ENCODE measurements at regions not wholly inside any gene's neighbourhood (a gene's known extent, or its start where the extent isn't known, plus 50 kb on each side); places are given as distances from the start of the nearest gene placed in this dataset.

DNA sequence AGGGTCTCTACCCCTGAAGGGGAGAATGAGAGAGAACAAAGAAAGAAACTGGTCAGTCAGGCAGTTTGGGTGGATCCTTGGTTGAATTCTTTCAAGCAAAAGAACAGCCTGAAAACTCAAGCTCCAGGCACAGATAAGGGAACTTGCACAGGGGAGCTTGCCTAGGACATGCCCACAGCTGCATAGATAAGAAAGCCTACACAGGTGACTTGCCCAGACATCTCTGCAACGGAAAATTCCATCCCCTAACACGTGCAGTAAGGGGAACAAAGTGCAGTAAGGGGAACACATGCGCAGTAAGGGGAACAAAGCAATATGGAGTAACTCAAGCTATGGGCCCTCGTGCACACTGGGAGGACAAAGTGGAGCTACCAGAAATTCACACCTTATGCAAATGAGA, 540.1 kb upstream of the MIS18BP1 start:
- Histone ChIP-seq H3K36me3 (ENCODE audit: low read depth) (no peaks in the 10 kb centered on the region), H3K4me3 (ENCODE audit: severe bottlenecking) (no peak overlapping the region), H3K9me3 (ENCODE audit: severe bottlenecking) (no peaks in the 10 kb centered on the region), H3K27ac (ENCODE audit: poor library complexity, severe bottlenecking) (no peak overlapping the region), H3K27me3 (ENCODE audit: insufficient read depth, poor library complexity, severe bottlenecking) (no peaks in the 10 kb centered on the region), H3K4me1 (ENCODE audit: insufficient read depth, poor library complexity, severe bottlenecking) (no peaks in the 10 kb centered on the region)
- no peak for DNase-seq (ENCODE audit: low spot score)
- no peak for ATAC-seq (ENCODE audit: low read depth)
- TF ChIP-seq, protein P1, sequence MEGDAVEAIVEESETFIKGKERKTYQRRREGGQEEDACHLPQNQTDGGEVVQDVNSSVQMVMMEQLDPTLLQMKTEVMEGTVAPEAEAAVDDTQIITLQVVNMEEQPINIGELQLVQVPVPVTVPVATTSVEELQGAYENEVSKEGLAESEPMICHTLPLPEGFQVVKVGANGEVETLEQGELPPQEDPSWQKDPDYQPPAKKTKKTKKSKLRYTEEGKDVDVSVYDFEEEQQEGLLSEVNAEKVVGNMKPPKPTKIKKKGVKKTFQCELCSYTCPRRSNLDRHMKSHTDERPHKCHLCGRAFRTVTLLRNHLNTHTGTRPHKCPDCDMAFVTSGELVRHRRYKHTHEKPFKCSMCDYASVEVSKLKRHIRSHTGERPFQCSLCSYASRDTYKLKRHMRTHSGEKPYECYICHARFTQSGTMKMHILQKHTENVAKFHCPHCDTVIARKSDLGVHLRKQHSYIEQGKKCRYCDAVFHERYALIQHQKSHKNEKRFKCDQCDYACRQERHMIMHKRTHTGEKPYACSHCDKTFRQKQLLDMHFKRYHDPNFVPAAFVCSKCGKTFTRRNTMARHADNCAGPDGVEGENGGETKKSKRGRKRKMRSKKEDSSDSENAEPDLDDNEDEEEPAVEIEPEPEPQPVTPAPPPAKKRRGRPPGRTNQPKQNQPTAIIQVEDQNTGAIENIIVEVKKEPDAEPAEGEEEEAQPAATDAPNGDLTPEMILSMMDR (IDR thresholded peaks at IDR 0.05; ENCODE audit: poor library complexity, severe bottlenecking) = no peak

GRCh38 chr14:45790293-45790692, 537.3 kb upstream of the MIS18BP1 start:
- ATAC-seq (ENCODE audit: low read depth) (no peak), DNase-seq (ENCODE audit: low spot score) (no peak)
- Histone ChIP-seq H3K4me3 (ENCODE audit: severe bottlenecking) (no peak overlapping the region), H3K4me1 (ENCODE audit: insufficient read depth, poor library complexity, severe bottlenecking) (no peaks in the 10 kb centered on the region), H3K36me3 (ENCODE audit: low read depth) (no peaks in the 10 kb centered on the region), H3K27ac (ENCODE audit: poor library complexity, severe bottlenecking) (no peak overlapping the region), H3K27me3 (ENCODE audit: insufficient read depth, poor library complexity, severe bottlenecking) (no peaks in the 10 kb centered on the region), H3K9me3 (ENCODE audit: severe bottlenecking) (peaks cover 4% of the 10 kb centered on the region)
- TF ChIP-seq, protein P1 (IDR thresholded peaks at IDR 0.05; ENCODE audit: poor library complexity, severe bottlenecking) = no peak

GRCh38 chr14:45787167-45787566, 534.2 kb upstream of the MIS18BP1 start:
- Histone ChIP-seq H3K36me3 (ENCODE audit: low read depth) (no peaks in the 10 kb centered on the region), H3K27ac (ENCODE audit: poor library complexity, severe bottlenecking) (no peak overlapping the region), H3K4me3 (ENCODE audit: severe bottlenecking) (no peak overlapping the region), H3K9me3 (ENCODE audit: severe bottlenecking) (peaks cover 4% of the 10 kb centered on the region), H3K27me3 (ENCODE audit: insufficient read depth, poor library complexity, severe bottlenecking) (no peaks in the 10 kb centered on the region), H3K4me1 (ENCODE audit: insufficient read depth, poor library complexity, severe bottlenecking) (peaks cover 5% of the 10 kb centered on the region)
- no peak for ATAC-seq (ENCODE audit: low read depth)
- TF ChIP-seq, protein P1 (IDR thresholded peaks at IDR 0.05; ENCODE audit: poor library complexity, severe bottlenecking) = no peak
- no peak for DNase-seq (ENCODE audit: low spot score)

DNA sequence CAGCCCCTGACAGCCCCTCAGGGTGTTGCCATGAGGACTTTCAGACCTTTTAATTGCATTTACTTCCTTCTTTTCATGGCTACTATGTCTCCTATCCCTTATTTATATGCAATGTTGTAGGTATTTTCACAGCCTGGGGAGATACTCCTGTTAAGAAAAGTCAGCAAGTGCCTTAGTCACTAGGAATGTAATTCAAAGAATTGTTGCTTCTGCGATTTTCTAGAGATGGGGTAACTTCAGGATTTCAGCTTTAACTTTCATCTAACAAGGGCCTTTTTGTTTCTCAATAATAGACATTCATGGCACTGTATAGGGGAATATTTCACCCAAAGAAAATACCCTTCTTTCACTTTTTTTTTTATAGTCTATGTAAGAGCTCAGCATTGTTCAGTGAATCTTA, 533.3 kb upstream of the MIS18BP1 start:
- Histone ChIP-seq H3K4me3 (ENCODE audit: severe bottlenecking) (no peak overlapping the region), H3K9me3 (ENCODE audit: severe bottlenecking) (peaks cover 4% of the 10 kb centered on the region), H3K36me3 (ENCODE audit: low read depth) (no peaks in the 10 kb centered on the region), H3K27ac (ENCODE audit: poor library complexity, severe bottlenecking) (no peak overlapping the region), H3K27me3 (ENCODE audit: insufficient read depth, poor library complexity, severe bottlenecking) (no peaks in the 10 kb centered on the region), H3K4me1 (ENCODE audit: insufficient read depth, poor library complexity, severe bottlenecking) (peaks cover 5% of the 10 kb centered on the region)
- no peak for ATAC-seq (ENCODE audit: low read depth)
- DNase-seq (ENCODE audit: low spot score) = no peak
- TF ChIP-seq, protein P1 (IDR thresholded peaks at IDR 0.05; ENCODE audit: poor library complexity, severe bottlenecking) = no peak

GRCh38 chr14:45785240-45785639, 532.2 kb upstream of the MIS18BP1 start:
- ATAC-seq (ENCODE audit: low read depth) (peak; percentile 46; the same call in 2 of the 3 replicates), DNase-seq (ENCODE audit: low spot score) (no peak)
- H3K27ac ChIP-seq (ENCODE audit: poor library complexity, severe bottlenecking) = peak overlapping the region; percentile 14
- TF ChIP-seq, protein P1 (IDR thresholded peaks at IDR 0.05; ENCODE audit: poor library complexity, severe bottlenecking) = no peak
- H3K4me1 ChIP-seq (ENCODE audit: insufficient read depth, poor library complexity, severe bottlenecking) = peaks cover 5% of the 10 kb centered on the region
- no peak overlapping the region for H3K4me3 ChIP-seq (ENCODE audit: severe bottlenecking)
- no peaks in the 10 kb centered on the region for H3K27me3 ChIP-seq (ENCODE audit: insufficient read depth, poor library complexity, severe bottlenecking)
- peaks cover 4% of the 10 kb centered on the region for H3K9me3 ChIP-seq (ENCODE audit: severe bottlenecking)
- H3K36me3 ChIP-seq (ENCODE audit: low read depth) = no peaks in the 10 kb centered on the region
